GM23338 (cell line): ENCODE measurements at regions not wholly inside any gene's neighbourhood (a gene's known extent, or its start where the extent isn't known, plus 50 kb on each side); places are given as distances from the start of the nearest gene placed in this dataset.

ENCODE experiments used
- ATAC-seq: fragments of 200-7000 bp; cut with Tn5 transposase; 3 replicates; pipeline ENCODE4 v1.9.1; 2020
- DNase-seq: peaks from one replicate; pipeline ENCODE4 v3.0.0-alpha.2; 2015; ENCODE audit warnings: low spot score
- H2AFZ ChIP-seq: fragments of 200-600 bp; sonication (generic); 2 replicates; pipeline ENCODE4 v1.8.0; 2016; ENCODE audit warnings: antibody characterized with exemption, mild to moderate bottlenecking, moderate library complexity
- H3F3A ChIP-seq: fragments of 200-600 bp; sonication (generic); replicated peaks from 2 replicates; pipeline ENCODE4 v1.8.0; 2017; ENCODE audit warnings: antibody characterized with exemption, mixed run types, low read depth
- H3K27ac ChIP-seq: fragments of 200-600 bp; sonication (generic); 2 replicates; pipeline ENCODE4 v1.6.1; 2016; ENCODE audit warnings: low read depth
- H3K27me3 ChIP-seq: fragments of 200-600 bp; sonication (generic); 2 replicates; pipeline ENCODE4 v1.8.0; 2016; ENCODE audit warnings: mild to moderate bottlenecking, mixed run types, moderate library complexity; ENCODE audit not compliant: insufficient read depth
- H3K36me3 ChIP-seq: fragments of 200-600 bp; sonication (generic); 2 replicates; pipeline ENCODE4 v1.8.0; 2016; ENCODE audit warnings: mild to moderate bottlenecking; ENCODE audit not compliant: insufficient read depth
- H3K4me1 ChIP-seq: fragments of 200-600 bp; sonication (generic); 2 replicates; pipeline ENCODE4 v1.8.0; 2016; ENCODE audit warnings: mild to moderate bottlenecking, moderate library complexity; ENCODE audit not compliant: insufficient read depth
- H3K4me2 ChIP-seq: fragments of 200-600 bp; sonication (generic); 2 replicates; pipeline ENCODE4 v1.7.1; 2017; ENCODE audit warnings: mixed run types
- H3K4me3 ChIP-seq: fragments of 200-600 bp; sonication (generic); 2 replicates; pipeline ENCODE4 v1.6.1; 2016; ENCODE audit warnings: mixed run types
- H3K79me2 ChIP-seq: fragments of 200-600 bp; sonication (generic); replicated peaks from 2 replicates; pipeline ENCODE4 v1.8.0; 2017; ENCODE audit warnings: mild to moderate bottlenecking; ENCODE audit not compliant: insufficient read depth
- H3K9me2 ChIP-seq: fragments of 200-600 bp; sonication (generic); 2 replicates; pipeline ENCODE4 v1.8.0; 2017; ENCODE audit not compliant: insufficient read depth
- H4K20me1 ChIP-seq: fragments of 200-600 bp; sonication (generic); replicated peaks from 2 replicates; pipeline ENCODE4 v1.8.0; 2017; ENCODE audit warnings: mild to moderate bottlenecking; ENCODE audit not compliant: insufficient read depth
- H3K27ac Mint-ChIP-seq: 2 replicates; pipeline ENCODE4 v1.8.0; 2020; ENCODE audit warnings: inconsistent platforms, mild to moderate bottlenecking, moderate library complexity, mixed read lengths
- H3K27me3 Mint-ChIP-seq: 3 replicates; pipeline ENCODE4 v1.8.0; 2022; ENCODE audit warnings: low read depth, mild to moderate bottlenecking, moderate library complexity, mixed read lengths, inconsistent platforms; ENCODE audit not compliant: insufficient read depth, poor library complexity
- H3K36me3 Mint-ChIP-seq: 3 replicates; pipeline ENCODE4 v1.8.0; 2021; ENCODE audit warnings: low read depth, mild to moderate bottlenecking, inconsistent platforms, moderate library complexity, mixed read lengths
- H3K4me1 Mint-ChIP-seq: 3 replicates; pipeline ENCODE4 v1.8.0; 2020; ENCODE audit warnings: mild to moderate bottlenecking, inconsistent platforms, mixed read lengths
- H3K4me3 Mint-ChIP-seq: 3 replicates; pipeline ENCODE4 v1.8.0; 2021; ENCODE audit warnings: moderate library complexity, mild to moderate bottlenecking, inconsistent platforms, mixed read lengths
- H3K9me3 Mint-ChIP-seq: 3 replicates; pipeline ENCODE4 v1.8.0; 2020; ENCODE audit warnings: moderate library complexity, mild to moderate bottlenecking, inconsistent platforms, mixed read lengths
- CREB1 ChIP-seq: fragments of 250-450 bp; sonication (Bioruptor Pico); IDR thresholded peaks from 2 replicates; pipeline ENCODE4 v1.5.0; 2020; ENCODE audit warnings: low read depth, mild to moderate bottlenecking, moderate library complexity
- POLR2AphosphoS5 ChIP-seq: IDR thresholded peaks from 2 replicates; pipeline ENCODE4 v1.6.1; 2016; ENCODE audit warnings: antibody characterized with exemption, low read depth
- ZNF331 ChIP-seq: fragments of 250-450 bp; sonication (Bioruptor Pico); IDR thresholded peaks from 2 replicates; pipeline ENCODE4 v1.5.0; 2020; ENCODE audit warnings: low read depth, mild to moderate bottlenecking, moderate library complexity
- TF ChIP-seq, protein P1 (sequence below), 2 experiments: fragments of 200-600 bp in 1 of 2; sonication (generic) in 1 of 2; conservative IDR thresholded peaks; 2 replicates each; pipeline versions ENCODE4 v1.5.1 to v1.6.1; 2016 to 2017; ENCODE audit warnings: antibody characterized with exemption in 2 of 2, low read depth in 2 of 2, mild to moderate bottlenecking in 2 of 2, moderate library complexity in 1 of 2
- TF ChIP-seq, protein P2 (sequence below): fragments of 250-450 bp; sonication (Bioruptor Pico); IDR thresholded peaks from 2 replicates; pipeline ENCODE4 v1.5.0; 2020; ENCODE audit warnings: mild to moderate bottlenecking, moderate library complexity

DNA sequence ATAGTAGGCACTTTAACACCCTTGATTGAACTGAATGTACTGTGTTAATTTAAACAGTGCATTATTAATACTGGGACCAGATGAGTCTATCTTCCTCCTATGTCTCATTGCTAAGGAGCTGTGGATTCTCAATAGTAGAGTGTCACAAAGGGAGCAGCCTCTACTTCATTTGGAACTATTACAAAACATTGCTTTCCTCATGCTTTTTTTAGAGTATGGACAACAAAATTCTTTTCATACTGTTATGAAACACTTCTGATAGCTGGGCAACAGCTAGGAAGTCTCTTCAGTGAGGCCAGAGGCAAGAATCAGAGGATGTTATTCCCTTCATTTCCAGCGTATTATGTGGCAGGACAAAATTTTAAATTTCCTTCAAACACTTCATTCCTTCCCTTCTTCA, 160.8 kb downstream of the FBXO8 start (continued):
- TF ChIP-seq ZNF331 (CRISPR knock-in tag): no peak
- TF ChIP-seq, protein P1, sequence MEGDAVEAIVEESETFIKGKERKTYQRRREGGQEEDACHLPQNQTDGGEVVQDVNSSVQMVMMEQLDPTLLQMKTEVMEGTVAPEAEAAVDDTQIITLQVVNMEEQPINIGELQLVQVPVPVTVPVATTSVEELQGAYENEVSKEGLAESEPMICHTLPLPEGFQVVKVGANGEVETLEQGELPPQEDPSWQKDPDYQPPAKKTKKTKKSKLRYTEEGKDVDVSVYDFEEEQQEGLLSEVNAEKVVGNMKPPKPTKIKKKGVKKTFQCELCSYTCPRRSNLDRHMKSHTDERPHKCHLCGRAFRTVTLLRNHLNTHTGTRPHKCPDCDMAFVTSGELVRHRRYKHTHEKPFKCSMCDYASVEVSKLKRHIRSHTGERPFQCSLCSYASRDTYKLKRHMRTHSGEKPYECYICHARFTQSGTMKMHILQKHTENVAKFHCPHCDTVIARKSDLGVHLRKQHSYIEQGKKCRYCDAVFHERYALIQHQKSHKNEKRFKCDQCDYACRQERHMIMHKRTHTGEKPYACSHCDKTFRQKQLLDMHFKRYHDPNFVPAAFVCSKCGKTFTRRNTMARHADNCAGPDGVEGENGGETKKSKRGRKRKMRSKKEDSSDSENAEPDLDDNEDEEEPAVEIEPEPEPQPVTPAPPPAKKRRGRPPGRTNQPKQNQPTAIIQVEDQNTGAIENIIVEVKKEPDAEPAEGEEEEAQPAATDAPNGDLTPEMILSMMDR (conservative IDR thresholded peaks at IDR 0.05; ENCODE audit: low read depth in 2 of 2): no peak

DNA sequence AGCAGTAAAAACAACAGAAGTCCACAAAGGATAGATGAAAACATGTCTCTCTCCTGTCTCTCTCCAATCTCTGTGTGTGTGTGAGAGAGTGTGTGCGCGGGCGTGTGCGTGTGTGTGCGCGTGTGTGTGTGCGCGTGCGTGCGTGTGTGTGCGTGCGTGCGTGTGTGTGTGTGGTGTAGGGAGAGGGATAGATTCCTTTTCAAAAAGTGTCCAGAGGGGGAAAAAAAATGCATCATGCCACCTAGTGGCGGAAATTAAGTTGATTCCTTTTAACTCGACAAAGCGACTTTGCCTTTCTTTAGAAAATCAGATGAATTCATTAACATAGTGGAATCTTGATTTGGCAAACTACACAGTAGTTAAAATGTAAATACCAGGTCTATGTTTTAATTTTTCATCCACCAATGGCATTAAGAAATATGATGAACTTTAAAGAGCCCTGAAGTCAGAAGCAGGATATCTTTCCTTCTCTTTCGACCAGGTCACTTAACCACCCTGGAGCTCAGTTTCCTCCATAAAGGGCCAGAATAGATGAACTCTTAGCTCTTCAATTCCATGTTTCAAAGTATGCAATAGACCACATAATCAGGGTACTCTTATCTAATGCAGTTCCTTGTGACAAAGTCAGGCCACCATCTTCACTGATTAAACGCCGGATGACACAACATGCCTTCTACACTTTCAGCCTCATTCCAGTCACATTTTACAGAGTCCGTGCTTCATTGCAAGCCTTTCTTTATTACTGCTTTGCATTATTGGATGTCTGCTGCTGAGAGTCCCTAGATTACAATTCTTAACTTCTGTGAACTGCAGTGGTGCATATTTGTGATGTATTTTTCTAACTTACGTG, 162.8 kb downstream of the FBXO8 start:
- Histone ChIP-seq H3K4me3 (peak overlapping the region; percentile 29; the same call in 1 of the 2 replicates), H3K9me2 (no peaks in the 10 kb centered on the region), H2AFZ (peak overlapping the region; percentile 12; the same call in 1 of the 2 replicates), H3K27me3 (no peaks in the 10 kb centered on the region), H3K36me3 (no peaks in the 10 kb centered on the region), H3K79me2 (no peaks in the 10 kb centered on the region), H4K20me1 (no peaks in the 10 kb centered on the region), H3K27ac (no peak overlapping the region), H3F3A (no peaks in the 10 kb centered on the region), H3K4me1 (no peaks in the 10 kb centered on the region; the same call in 1 of the 2 replicates), H3K4me2 (peak overlapping the region; percentile 57)
- Mint-ChIP-seq H3K36me3 (no peaks in the 10 kb centered on the region), H3K27me3 (no peaks in the 10 kb centered on the region), H3K4me3 (peak overlapping the region; percentile 63; the same call in 2 of the 3 replicates), H3K4me1 (no peaks in the 10 kb centered on the region; the same call in 2 of the 3 replicates), H3K27ac (no peak overlapping the region), H3K9me3 (no peaks in the 10 kb centered on the region)
- no peak for TF ChIP-seq CREB1
- TF ChIP-seq, protein P2, sequence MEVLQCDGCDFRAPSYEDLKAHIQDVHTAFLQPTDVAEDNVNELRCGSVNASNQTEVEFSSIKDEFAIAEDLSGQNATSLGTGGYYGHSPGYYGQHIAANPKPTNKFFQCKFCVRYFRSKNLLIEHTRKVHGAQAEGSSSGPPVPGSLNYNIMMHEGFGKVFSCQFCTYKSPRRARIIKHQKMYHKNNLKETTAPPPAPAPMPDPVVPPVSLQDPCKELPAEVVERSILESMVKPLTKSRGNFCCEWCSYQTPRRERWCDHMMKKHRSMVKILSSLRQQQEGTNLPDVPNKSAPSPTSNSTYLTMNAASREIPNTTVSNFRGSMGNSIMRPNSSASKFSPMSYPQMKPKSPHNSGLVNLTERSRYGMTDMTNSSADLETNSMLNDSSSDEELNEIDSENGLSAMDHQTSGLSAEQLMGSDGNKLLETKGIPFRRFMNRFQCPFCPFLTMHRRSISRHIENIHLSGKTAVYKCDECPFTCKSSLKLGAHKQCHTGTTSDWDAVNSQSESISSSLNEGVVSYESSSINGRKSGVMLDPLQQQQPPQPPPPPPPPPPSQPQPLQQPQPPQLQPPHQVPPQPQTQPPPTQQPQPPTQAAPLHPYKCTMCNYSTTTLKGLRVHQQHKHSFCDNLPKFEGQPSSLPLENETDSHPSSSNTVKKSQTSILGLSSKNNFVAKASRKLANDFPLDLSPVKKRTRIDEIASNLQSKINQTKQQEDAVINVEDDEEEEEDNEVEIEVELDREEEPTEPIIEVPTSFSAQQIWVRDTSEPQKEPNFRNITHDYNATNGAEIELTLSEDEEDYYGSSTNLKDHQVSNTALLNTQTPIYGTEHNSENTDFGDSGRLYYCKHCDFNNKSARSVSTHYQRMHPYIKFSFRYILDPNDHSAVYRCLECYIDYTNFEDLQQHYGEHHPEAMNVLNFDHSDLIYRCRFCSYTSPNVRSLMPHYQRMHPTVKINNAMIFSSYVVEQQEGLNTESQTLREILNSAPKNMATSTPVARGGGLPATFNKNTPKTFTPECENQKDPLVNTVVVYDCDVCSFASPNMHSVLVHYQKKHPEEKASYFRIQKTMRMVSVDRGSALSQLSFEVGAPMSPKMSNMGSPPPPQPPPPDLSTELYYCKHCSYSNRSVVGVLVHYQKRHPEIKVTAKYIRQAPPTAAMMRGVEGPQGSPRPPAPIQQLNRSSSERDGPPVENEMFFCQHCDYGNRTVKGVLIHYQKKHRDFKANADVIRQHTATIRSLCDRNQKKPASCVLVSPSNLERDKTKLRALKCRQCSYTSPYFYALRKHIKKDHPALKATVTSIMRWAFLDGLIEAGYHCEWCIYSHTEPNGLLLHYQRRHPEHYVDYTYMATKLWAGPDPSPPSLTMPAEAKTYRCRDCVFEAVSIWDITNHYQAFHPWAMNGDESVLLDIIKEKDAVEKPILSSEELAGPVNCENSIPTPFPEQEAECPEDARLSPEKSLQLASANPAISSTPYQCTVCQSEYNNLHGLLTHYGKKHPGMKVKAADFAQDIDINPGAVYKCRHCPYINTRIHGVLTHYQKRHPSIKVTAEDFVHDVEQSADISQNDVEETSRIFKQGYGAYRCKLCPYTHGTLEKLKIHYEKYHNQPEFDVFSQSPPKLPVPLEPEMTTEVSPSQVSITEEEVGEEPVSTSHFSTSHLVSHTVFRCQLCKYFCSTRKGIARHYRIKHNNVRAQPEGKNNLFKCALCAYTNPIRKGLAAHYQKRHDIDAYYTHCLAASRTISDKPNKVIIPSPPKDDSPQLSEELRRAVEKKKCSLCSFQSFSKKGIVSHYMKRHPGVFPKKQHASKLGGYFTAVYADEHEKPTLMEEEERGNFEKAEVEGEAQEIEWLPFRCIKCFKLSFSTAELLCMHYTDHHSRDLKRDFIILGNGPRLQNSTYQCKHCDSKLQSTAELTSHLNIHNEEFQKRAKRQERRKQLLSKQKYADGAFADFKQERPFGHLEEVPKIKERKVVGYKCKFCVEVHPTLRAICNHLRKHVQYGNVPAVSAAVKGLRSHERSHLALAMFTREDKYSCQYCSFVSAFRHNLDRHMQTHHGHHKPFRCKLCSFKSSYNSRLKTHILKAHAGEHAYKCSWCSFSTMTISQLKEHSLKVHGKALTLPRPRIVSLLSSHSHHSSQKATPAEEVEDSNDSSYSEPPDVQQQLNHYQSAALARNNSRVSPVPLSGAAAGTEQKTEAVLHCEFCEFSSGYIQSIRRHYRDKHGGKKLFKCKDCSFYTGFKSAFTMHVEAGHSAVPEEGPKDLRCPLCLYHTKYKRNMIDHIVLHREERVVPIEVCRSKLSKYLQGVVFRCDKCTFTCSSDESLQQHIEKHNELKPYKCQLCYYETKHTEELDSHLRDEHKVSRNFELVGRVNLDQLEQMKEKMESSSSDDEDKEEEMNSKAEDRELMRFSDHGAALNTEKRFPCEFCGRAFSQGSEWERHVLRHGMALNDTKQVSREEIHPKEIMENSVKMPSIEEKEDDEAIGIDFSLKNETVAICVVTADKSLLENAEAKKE (CRISPR knock-in tag): no peak
- TF ChIP-seq, protein P1 (conservative IDR thresholded peaks at IDR 0.05; ENCODE audit: low read depth in 2 of 2): peak; percentile 63 to 69
- no peak for TF ChIP-seq POLR2AphosphoS5
- ATAC-seq (peak; percentile 71), DNase-seq (peak; percentile 75)
